ENCODE measurements at regions not wholly inside any gene's neighbourhood (a gene's known extent, or its start where the extent isn't known, plus 50 kb on each side); places are given as distances from the start of the nearest gene placed in this dataset.

DNA sequence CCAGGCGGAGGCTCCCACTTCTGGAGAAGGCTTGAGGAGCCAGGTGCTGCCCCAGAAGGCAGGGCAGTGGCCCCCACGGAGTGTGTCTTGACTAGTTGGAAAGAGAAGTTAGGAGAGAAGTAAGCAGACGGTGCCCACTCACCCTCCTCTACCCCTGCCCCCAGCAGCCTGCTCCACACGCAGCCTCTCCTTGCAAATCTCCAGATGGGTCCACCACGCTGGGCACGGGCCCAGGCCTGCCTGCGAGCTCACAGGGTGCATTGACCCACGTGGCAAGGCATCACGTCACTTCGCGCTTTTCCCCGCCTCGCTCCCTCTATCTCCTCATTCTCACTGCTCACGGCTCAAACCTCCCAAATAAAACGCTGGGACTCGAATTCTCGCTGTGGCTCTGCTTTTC is 71.8 kb upstream of the RAB12 start:
- TF ChIP-seq, protein P1, sequence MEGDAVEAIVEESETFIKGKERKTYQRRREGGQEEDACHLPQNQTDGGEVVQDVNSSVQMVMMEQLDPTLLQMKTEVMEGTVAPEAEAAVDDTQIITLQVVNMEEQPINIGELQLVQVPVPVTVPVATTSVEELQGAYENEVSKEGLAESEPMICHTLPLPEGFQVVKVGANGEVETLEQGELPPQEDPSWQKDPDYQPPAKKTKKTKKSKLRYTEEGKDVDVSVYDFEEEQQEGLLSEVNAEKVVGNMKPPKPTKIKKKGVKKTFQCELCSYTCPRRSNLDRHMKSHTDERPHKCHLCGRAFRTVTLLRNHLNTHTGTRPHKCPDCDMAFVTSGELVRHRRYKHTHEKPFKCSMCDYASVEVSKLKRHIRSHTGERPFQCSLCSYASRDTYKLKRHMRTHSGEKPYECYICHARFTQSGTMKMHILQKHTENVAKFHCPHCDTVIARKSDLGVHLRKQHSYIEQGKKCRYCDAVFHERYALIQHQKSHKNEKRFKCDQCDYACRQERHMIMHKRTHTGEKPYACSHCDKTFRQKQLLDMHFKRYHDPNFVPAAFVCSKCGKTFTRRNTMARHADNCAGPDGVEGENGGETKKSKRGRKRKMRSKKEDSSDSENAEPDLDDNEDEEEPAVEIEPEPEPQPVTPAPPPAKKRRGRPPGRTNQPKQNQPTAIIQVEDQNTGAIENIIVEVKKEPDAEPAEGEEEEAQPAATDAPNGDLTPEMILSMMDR (conservative IDR thresholded peaks at IDR 0.05; ENCODE audit: control insufficient read depth, insufficient read depth, low read depth, low read length) = no peak
- DNase-seq (ENCODE audit: low read depth) = no peak
- H3K4me3 ChIP-seq (ENCODE audit: control insufficient read depth, low read depth, low read length) = no peak overlapping the region

GRCh38 chr18:8538935-8539334 is 70.3 kb upstream of the RAB12 start:
- DNase-seq (ENCODE audit: low read depth) = no peak
- TF ChIP-seq, protein P1 (conservative IDR thresholded peaks at IDR 0.05; ENCODE audit: control insufficient read depth, insufficient read depth, low read depth, low read length) = no peak
- H3K4me3 ChIP-seq (ENCODE audit: control insufficient read depth, low read depth, low read length) = no peak overlapping the region

- DNase-seq (ENCODE audit: low read depth) = no peak
- H3K4me3 ChIP-seq (ENCODE audit: control insufficient read depth, low read depth, low read length) = no peak overlapping the region
- TF ChIP-seq, protein P1 (conservative IDR thresholded peaks at IDR 0.05; ENCODE audit: control insufficient read depth, insufficient read depth, low read depth, low read length) = no peak
These were observed 62.6 kb upstream of the RAB12 start for GRCh38 chr18:8546677-8547076.

GRCh38 chr18:8548186-8548585 is 61.1 kb upstream of the RAB12 start:
- peak; percentile 75 for DNase-seq (ENCODE audit: low read depth)
- TF ChIP-seq, protein P1 (conservative IDR thresholded peaks at IDR 0.05; ENCODE audit: control insufficient read depth, insufficient read depth, low read depth, low read length) = no peak
- H3K4me3 ChIP-seq (ENCODE audit: control insufficient read depth, low read depth, low read length) = no peak overlapping the region

GRCh38 chr18:8549254-8549757 is 59.9 kb upstream of the RAB12 start:
- no peak for DNase-seq (ENCODE audit: low read depth)
- H3K4me3 ChIP-seq (ENCODE audit: control insufficient read depth, low read depth, low read length) = no peak overlapping the region
- TF ChIP-seq, protein P1 (conservative IDR thresholded peaks at IDR 0.05; ENCODE audit: control insufficient read depth, insufficient read depth, low read depth, low read length) = no peak

GRCh38 chr18:8552151-8552550 is 57.1 kb upstream of the RAB12 start:
- TF ChIP-seq, protein P1 (conservative IDR thresholded peaks at IDR 0.05; ENCODE audit: control insufficient read depth, insufficient read depth, low read depth, low read length) = no peak
- DNase-seq (ENCODE audit: low read depth) = no peak
- no peak overlapping the region for H3K4me3 ChIP-seq (ENCODE audit: control insufficient read depth, low read depth, low read length)

DNA sequence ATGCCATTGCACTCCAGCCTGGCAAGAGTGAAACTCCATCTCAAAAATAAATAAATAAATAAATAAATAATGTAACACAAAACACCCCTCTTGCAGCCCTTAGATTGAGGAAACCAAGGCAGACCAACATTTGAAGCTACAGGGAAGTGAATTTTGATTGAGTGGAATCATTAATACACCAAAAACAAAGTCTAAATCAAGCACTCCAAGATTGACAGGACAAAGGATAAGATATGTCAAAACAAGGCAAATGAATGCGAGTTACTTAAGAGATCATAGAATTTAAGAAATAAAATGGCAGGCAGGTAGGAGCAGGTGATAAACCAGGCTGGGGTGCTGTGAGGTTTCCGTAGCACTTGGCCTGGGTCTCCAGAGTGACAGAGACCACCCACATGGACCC is 54.9 kb upstream of the RAB12 start:
- DNase-seq (ENCODE audit: low read depth) = no peak
- TF ChIP-seq, protein P1 (conservative IDR thresholded peaks at IDR 0.05; ENCODE audit: control insufficient read depth, insufficient read depth, low read depth, low read length) = no peak
- no peak overlapping the region for H3K4me3 ChIP-seq (ENCODE audit: control insufficient read depth, low read depth, low read length)
